ENCODE measurements at regions not wholly inside any gene's neighbourhood (a gene's known extent, or its start where the extent isn't known, plus 50 kb on each side); places are given as distances from the start of the nearest gene placed in this dataset.

GRCh38 chr16:80231121-80231520 lies 309.7 kb upstream of the DYNLRB2 start:
- TF ChIP-seq CTCF (IDR thresholded peaks at IDR 0.05), result no peak
- TF ChIP-seq TCF7L2 (IDR thresholded peaks at IDR 0.05; ENCODE audit: low read depth, low read length), result no peak
- no peak for TF ChIP-seq REST (IDR thresholded peaks at IDR 0.05; ENCODE audit: insufficient read depth in 1 of 2, low read depth in 2 of 2, low read length in 1 of 2)
